ENCODE measurements at regions not wholly inside any gene's neighbourhood (a gene's known extent, or its start where the extent isn't known, plus 50 kb on each side); places are given as distances from the start of the nearest gene placed in this dataset.

DNA sequence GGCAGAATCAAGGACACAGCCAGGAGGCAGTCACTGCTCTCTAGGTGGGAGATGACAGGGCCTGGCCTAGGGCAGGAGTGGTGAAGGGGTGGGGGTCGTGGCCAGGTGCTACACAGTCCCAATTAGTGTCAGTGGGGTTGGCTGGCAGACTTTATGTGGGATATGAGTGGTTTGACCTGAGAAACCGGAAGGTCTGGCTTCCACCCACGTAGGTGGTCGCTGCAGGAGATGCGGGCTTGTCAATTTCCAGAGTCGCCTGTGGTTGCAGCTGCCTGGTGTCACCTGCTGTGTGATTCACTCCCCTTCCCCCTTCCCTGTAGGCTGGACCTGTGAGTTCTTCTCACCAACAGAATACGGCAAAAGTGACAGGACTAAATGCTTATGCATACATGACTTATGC lies 124.3 kb downstream of the KLF6 start:
- no peak for DNase-seq (ENCODE audit: low read depth, low spot score)
- TF ChIP-seq CTCF (IDR thresholded peaks at IDR 0.05; ENCODE audit: insufficient read depth, low read length, missing control alignments) = no peak
- no peak overlapping the region for H3K4me3 ChIP-seq (ENCODE audit: low read depth, low read length)
- CTCF ChIA-PET = interaction anchor here (0.6 kb wide), 1 partner anchor 19 kb away, joined by 3 read pairs; no protein-coding TSS in a partner anchor
- POLR2A ChIA-PET = no interaction called here

DNA sequence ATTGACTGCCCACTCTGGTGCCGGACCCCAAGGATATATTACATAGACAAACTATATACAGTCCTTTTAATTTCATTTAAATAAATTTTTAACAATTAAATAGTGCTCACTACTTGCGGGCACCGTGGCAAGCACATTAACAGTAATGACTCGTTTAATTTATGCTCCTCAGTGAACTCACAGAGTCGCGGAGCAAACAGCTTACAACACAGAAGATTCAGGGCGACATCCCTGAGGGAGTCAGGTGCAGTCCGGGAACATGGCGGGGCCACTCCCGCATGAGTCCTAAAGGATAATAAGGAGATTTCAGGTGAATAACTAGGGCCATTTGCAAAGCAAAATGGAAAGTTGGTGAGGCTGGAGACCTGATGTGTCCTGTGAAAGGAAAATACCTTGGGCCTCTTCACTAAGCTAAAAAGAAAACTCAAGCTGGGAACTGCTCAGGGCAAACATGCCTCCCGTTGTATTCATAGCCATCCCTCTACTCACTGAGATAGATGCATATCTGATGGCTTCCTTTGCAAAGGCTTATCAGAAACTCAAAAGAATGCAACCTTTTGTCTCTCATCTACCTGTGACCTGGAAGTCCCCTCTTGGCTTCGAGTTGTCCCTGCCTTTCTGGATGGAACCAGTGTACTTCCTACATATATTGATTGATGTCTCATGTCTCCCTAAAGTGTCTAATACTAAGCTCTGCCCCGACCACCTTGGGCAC lies 125.6 kb downstream of the KLF6 start:
- no peak overlapping the region for H3K4me3 ChIP-seq (ENCODE audit: low read depth, low read length)
- POLR2A ChIA-PET = no interaction called here
- no peak for TF ChIP-seq CTCF (IDR thresholded peaks at IDR 0.05; ENCODE audit: insufficient read depth, low read length, missing control alignments)
- no peak for DNase-seq (ENCODE audit: low read depth, low spot score)
- CTCF ChIA-PET = no interaction called here

DNA sequence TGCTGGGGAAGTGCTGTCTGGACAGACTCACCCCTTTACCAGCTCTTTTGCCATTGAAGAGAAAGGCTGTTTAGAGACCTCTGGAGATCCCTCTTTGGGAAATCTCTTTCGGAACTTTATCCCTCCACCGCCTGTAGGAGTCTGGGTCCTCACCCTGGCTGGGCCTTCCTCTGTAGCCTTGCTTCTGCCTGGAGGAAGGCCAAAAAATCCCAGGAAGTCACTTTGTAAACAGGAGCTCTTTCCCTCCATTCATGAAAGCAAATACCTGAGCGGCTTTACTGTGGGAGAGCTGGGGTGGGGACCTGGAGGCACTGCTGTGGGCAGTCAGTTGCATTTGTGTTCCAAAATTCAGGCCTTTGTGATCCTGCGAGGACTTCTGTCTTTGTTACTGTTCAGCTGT lies 126.2 kb downstream of the KLF6 start:
- ChIA-PET POLR2A (no interaction called here), CTCF (no interaction called here)
- no peak for TF ChIP-seq CTCF (IDR thresholded peaks at IDR 0.05; ENCODE audit: insufficient read depth, low read length, missing control alignments)
- H3K4me3 ChIP-seq (ENCODE audit: low read depth, low read length) = no peak overlapping the region
- no peak for DNase-seq (ENCODE audit: low read depth, low spot score)

GRCh38 chr10:3656214-3656613 lies 128.8 kb downstream of the KLF6 start:
- no peak for TF ChIP-seq CTCF (IDR thresholded peaks at IDR 0.05; ENCODE audit: insufficient read depth, low read length, missing control alignments)
- DNase-seq (ENCODE audit: low read depth, low spot score) = no peak
- no peak overlapping the region for H3K4me3 ChIP-seq (ENCODE audit: low read depth, low read length)
- POLR2A ChIA-PET = no interaction called here
- CTCF ChIA-PET = interaction anchor here (1.1 kb wide), 1 partner anchor 24 kb away, joined by 3 read pairs; no protein-coding TSS in a partner anchor

- CTCF ChIA-PET = interaction anchor here (1.1 kb wide), 1 partner anchor 23 kb away, joined by 3 read pairs; no protein-coding TSS in a partner anchor
- POLR2A ChIA-PET = no interaction called here
- H3K4me3 ChIP-seq (ENCODE audit: low read depth, low read length) = no peak overlapping the region
- no peak for TF ChIP-seq CTCF (IDR thresholded peaks at IDR 0.05; ENCODE audit: insufficient read depth, low read length, missing control alignments)
- DNase-seq (ENCODE audit: low read depth, low spot score) = no peak
Measured at GRCh38 chr10:3655528-3655927, 129.5 kb downstream of the KLF6 start.

DNA sequence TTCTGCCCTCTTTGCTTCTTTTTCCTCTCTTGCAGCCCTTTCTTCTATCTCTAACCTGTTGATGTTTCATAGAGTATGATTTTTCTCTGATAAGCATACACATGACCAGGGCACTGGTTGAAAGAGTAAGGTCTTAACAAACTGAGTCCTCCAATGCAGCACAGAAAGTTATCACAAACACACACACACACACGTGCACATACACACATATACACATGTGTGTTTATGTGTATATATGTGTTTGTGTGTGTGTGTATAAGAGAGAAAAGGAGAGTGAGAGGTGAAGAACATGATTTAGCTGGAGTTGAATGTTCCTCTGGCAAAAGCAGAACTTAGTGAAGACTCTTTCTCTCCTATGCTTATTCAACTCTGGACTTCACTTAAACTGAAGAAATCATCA lies 130.0 kb downstream of the KLF6 start:
- no peak overlapping the region for H3K4me3 ChIP-seq (ENCODE audit: low read depth, low read length)
- POLR2A ChIA-PET = no interaction called here
- DNase-seq (ENCODE audit: low read depth, low spot score) = no peak
- CTCF ChIA-PET = no interaction called here
- no peak for TF ChIP-seq CTCF (IDR thresholded peaks at IDR 0.05; ENCODE audit: insufficient read depth, low read length, missing control alignments)

Data from AG04449 (cell line).